Small intestine (tissue), 7 donors: ENCODE measurements at regions not wholly inside any gene's neighbourhood (a gene's known extent, or its start where the extent isn't known, plus 50 kb on each side); places are given as distances from the start of the nearest gene placed in this dataset.
"Not testable (repeated sequence)": the region's sequence is repeated elsewhere in the genome, so short reads cannot be mapped to it uniquely, and the experiment has no call there.

Experiments used
- DNase-seq, 2 donors: peaks; one replicate each; pipeline versions ENCODE4 v3.0.0 to v3.0.0-alpha.2; 2013
- FAIRE-seq: peaks from 2 replicates; lab custom pipeline; 2012; peaks lifted over from hg19 to GRCh38; lab: Jason Lieb, UNC
- H3K27ac ChIP-seq, 3 donors: one replicate each; pipeline ENCODE4 v1.5.1; 2013; ENCODE audit warnings: low read length in 2 of 3, mild to moderate bottlenecking in 2 of 3, control low read depth in 1 of 3, inconsistent platforms in 1 of 3, low read depth in 1 of 3, moderate library complexity in 1 of 3
- H3K27me3 ChIP-seq, 3 donors: one replicate each; pipeline ENCODE4 v1.6.1; 2013; ENCODE audit warnings: low read length in 3 of 3, inconsistent platforms in 1 of 3; ENCODE audit not compliant: control insufficient read depth in 3 of 3, insufficient read depth in 3 of 3
- H3K36me3 ChIP-seq, 3 donors: one replicate each; pipeline ENCODE4 v1.6.1; 2013; ENCODE audit warnings: low read length in 3 of 3, inconsistent platforms in 1 of 3, low read depth in 1 of 3, mild to moderate bottlenecking in 1 of 3, moderate library complexity in 1 of 3; ENCODE audit not compliant: control insufficient read depth in 3 of 3, insufficient read depth in 2 of 3
- H3K4me1 ChIP-seq, 3 donors: one replicate each; pipeline ENCODE4 v1.6.1; 2013; ENCODE audit warnings: low read length in 2 of 3, inconsistent platforms in 1 of 3, low read depth in 1 of 3, mild to moderate bottlenecking in 1 of 3, moderate library complexity in 1 of 3; ENCODE audit not compliant: control insufficient read depth in 3 of 3, insufficient read depth in 2 of 3
- H3K4me3 ChIP-seq, 3 donors: one replicate each; pipeline ENCODE4 v1.5.1; 2013; ENCODE audit warnings: low read length in 3 of 3, control low read depth in 1 of 3, inconsistent platforms in 1 of 3, low read depth in 1 of 3, mild to moderate bottlenecking in 1 of 3, moderate library complexity in 1 of 3
- H3K9me3 ChIP-seq, 2 donors: one replicate each; pipeline ENCODE4 v1.6.1; 2013; ENCODE audit warnings: low read depth in 1 of 2, low read length in 1 of 2; ENCODE audit not compliant: control insufficient read depth in 2 of 2, insufficient read depth in 1 of 2
- WGBS, 3 donors: extraction: QIAGEN DNeasy Blood & Tissue Kit; methylation state at CpG; one replicate each; pipeline ENCODE4 v1.1.7; 2013; 5-methylcytosine and 5-hydroxymethylcytosine counted together
- donor health status: healthy with polysubstance abuse.
- donor health status: control.
- donor health status: control.
- donor health status: Bipolar disorder and iron deficiency.
- donor health status: healthy.

GRCh38 chr5:163106098-163106497, 331.3 kb upstream of the CCNG1 start:
- 68 to 78% (median 68%) methylated on average over 1 of the region's 1 CpG for WGBS, 3 donors

DNA sequence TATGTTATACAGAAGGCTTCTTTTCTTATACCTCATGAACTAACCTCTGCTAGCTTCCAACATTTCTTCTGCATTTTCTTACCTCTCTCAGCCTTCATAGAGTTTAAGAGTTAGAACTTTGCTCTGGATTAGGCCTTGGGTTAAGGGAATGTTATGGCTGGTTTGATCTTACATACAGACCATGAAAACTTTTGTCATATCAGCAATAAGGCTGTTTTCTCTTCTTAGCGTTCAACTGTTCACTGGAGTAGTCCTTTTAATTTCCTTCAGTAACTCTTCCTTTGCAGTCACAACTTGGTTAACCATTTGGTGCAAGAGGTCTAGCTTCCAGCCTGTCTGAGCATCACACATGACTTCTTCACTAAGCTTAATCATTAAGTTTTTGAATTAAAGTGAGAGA, 329.0 kb upstream of the CCNG1 start:
- H3K4me3 ChIP-seq: no peak overlapping the region
- no peaks in the 10 kb centered on the region for H3K4me1 ChIP-seq
- WGBS, 3 donors: 81 to 89% (median 84%) methylated on average over 1 of the region's 1 CpG
- H3K27ac ChIP-seq: no peak overlapping the region
- DNase-seq (no peak), FAIRE-seq (no peak)
- H3K9me3 ChIP-seq: no peaks in the 10 kb centered on the region
- H3K27me3 ChIP-seq: no peaks in the 10 kb centered on the region
- no peaks in the 10 kb centered on the region for H3K36me3 ChIP-seq

More at GRCh38 chr5:163106098-163106497, 331.3 kb upstream of the CCNG1 start:
- Histone ChIP-seq H3K4me3 (no peak overlapping the region), H3K27ac (no peak overlapping the region), H3K27me3 (no peaks in the 10 kb centered on the region), H3K36me3 (no peaks in the 10 kb centered on the region), H3K9me3 (no peaks in the 10 kb centered on the region), H3K4me1 (no peaks in the 10 kb centered on the region)
- no peak for FAIRE-seq
- no peak for DNase-seq

- no peaks in the 10 kb centered on the region for H3K9me3 ChIP-seq
- 55 to 67% (median 58%) methylated on average over 4 of the region's 4 CpGs for WGBS, 3 donors
- no peaks in the 10 kb centered on the region for H3K36me3 ChIP-seq
- no peak overlapping the region for H3K27ac ChIP-seq
- FAIRE-seq (no peak), DNase-seq (no peak)
- H3K4me1 ChIP-seq: no peaks in the 10 kb centered on the region
- no peaks in the 10 kb centered on the region for H3K27me3 ChIP-seq
- H3K4me3 ChIP-seq: no peak overlapping the region
Measured at GRCh38 chr5:163115011-163115410, 322.4 kb upstream of the CCNG1 start.

- WGBS, 3 donors: 79 to 95% (median 85%) methylated on average over 1 to 2 of the region's 2 CpGs
- not testable (repeated sequence) for H3K27me3 ChIP-seq, H3K36me3 ChIP-seq, H3K4me1 ChIP-seq, H3K9me3 ChIP-seq, H3K4me3 ChIP-seq, FAIRE-seq, DNase-seq, H3K27ac ChIP-seq
Measured at GRCh38 chr5:163116618-163117017, 320.8 kb upstream of the CCNG1 start.

DNA sequence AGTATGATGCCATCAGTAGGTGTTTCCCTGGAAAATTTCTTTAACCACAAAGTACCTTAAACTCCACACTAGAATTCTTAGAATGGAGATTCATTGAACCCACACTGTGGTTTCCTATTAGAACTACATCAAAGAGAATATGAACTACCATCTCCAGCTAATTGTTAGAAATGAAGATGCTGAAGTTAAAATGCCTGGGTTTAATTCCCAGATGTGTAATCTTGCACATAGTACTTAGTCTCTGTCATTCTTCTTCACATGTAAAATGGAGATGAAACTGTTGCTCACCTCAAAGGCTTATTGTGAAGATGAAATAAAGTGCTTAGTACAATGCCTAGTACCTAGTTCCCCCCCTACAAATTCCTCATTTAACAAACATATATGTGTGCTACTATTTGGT, 303.3 kb upstream of the CCNG1 start:
- DNase-seq: no peak
- H3K4me1 ChIP-seq: no peaks in the 10 kb centered on the region
- H3K27ac ChIP-seq: no peak overlapping the region
- H3K27me3 ChIP-seq: no peaks in the 10 kb centered on the region
- H3K36me3 ChIP-seq: no peaks in the 10 kb centered on the region
- H3K9me3 ChIP-seq: no peaks in the 10 kb centered on the region
- FAIRE-seq: no peak
- no peak overlapping the region for H3K4me3 ChIP-seq

- no peak for DNase-seq
- WGBS, 3 donors: 45 to 91% (median 62%) methylated on average over 2 of the region's 2 CpGs
- FAIRE-seq: no peak
- no peaks in the 10 kb centered on the region for H3K27me3 ChIP-seq
- no peaks in the 10 kb centered on the region for H3K9me3 ChIP-seq
- H3K36me3 ChIP-seq: no peaks in the 10 kb centered on the region
- no peak overlapping the region for H3K27ac ChIP-seq
- no peaks in the 10 kb centered on the region for H3K4me1 ChIP-seq
- H3K4me3 ChIP-seq: no peak overlapping the region
Measured at GRCh38 chr5:163135849-163136248, 301.5 kb upstream of the CCNG1 start.

GRCh38 chr5:163161512-163161911, 275.9 kb upstream of the CCNG1 start:
- H3K4me1 ChIP-seq: no peaks in the 10 kb centered on the region
- no peak overlapping the region for H3K27ac ChIP-seq
- H3K9me3 ChIP-seq: peaks cover 0 to 8% of the 10 kb centered on the region in 2 donors
- H3K27me3 ChIP-seq: no peaks in the 10 kb centered on the region
- DNase-seq: no peak
- FAIRE-seq: no peak
- H3K36me3 ChIP-seq: no peaks in the 10 kb centered on the region
- H3K4me3 ChIP-seq: no peak overlapping the region

GRCh38 chr5:163162645-163163044, 274.8 kb upstream of the CCNG1 start:
- Histone ChIP-seq H3K27me3 (no peaks in the 10 kb centered on the region), H3K27ac (no peak overlapping the region), H3K36me3 (no peaks in the 10 kb centered on the region), H3K4me1 (no peaks in the 10 kb centered on the region), H3K9me3 (peaks cover 0 to 8% of the 10 kb centered on the region in 2 donors), H3K4me3 (no peak overlapping the region)
- FAIRE-seq (no peak), DNase-seq (no peak)
- WGBS, 3 donors: 64 to 73% (median 65%) methylated on average over 3 of the region's 3 CpGs

- FAIRE-seq (no peak), DNase-seq (no peak)
- 66 to 70% (median 70%) methylated on average over 2 of the region's 2 CpGs for WGBS, 3 donors
- H3K36me3 ChIP-seq: no peaks in the 10 kb centered on the region
- no peaks in the 10 kb centered on the region for H3K27me3 ChIP-seq
- H3K9me3 ChIP-seq: peaks cover 0 to 8% of the 10 kb centered on the region in 2 donors
- H3K4me1 ChIP-seq: no peaks in the 10 kb centered on the region
- no peak overlapping the region for H3K4me3 ChIP-seq
- H3K27ac ChIP-seq: no peak overlapping the region
Measured at GRCh38 chr5:163163858-163164257, 273.5 kb upstream of the CCNG1 start.
